Breast epithelium (tissue), 4 donors: ENCODE measurements at regions not wholly inside any gene's neighbourhood (a gene's known extent, or its start where the extent isn't known, plus 50 kb on each side); places are given as distances from the start of the nearest gene placed in this dataset.

ENCODE experiments used
- DNase-seq, 2 donors: peaks; one replicate each; pipeline ENCODE4 v3.0.0-alpha.2; 2019; ENCODE audit warnings: low spot score in 2 of 2
- H3K27ac ChIP-seq, 2 donors: fragments of 200-600 bp; sonication (generic) in 1 of 2; one replicate each; pipeline ENCODE4 v1.5.1; 2016 to 2019; ENCODE audit warnings: mild to moderate bottlenecking in 1 of 2
- H3K27me3 ChIP-seq, 2 donors: fragments of 200-600 bp; sonication (generic) in 1 of 2; one replicate each; pipeline versions ENCODE4 v1.5.1 to v1.6.0; 2017 to 2019; ENCODE audit warnings: control low read depth in 1 of 2, mild to moderate bottlenecking in 1 of 2
- H3K36me3 ChIP-seq: fragments of 200-600 bp; one replicate; pipeline ENCODE4 v1.5.1; 2019
- H3K4me1 ChIP-seq, 2 donors: fragments of 200-600 bp; sonication (generic); one replicate each; pipeline ENCODE4 v1.5.1; 2016 to 2019; ENCODE audit warnings: control low read depth in 1 of 2
- H3K4me3 ChIP-seq, 3 donors: fragments of 200-600 bp; sonication (generic); 1 replicate in 2 of 3; 2 replicates in 1 of 3; pipeline ENCODE4 v1.5.1; 2016 to 2019; ENCODE audit warnings: mild to moderate bottlenecking in 3 of 3, moderate library complexity in 2 of 3
- H3K9me3 ChIP-seq, 2 donors: fragments of 200-600 bp; sonication (generic) in 1 of 2; one replicate each; pipeline ENCODE4 v1.5.1; 2016 to 2019; ENCODE audit warnings: control low read depth in 1 of 2
- POLR2A ChIP-seq: fragments of 450-650 bp; IDR thresholded peaks from one replicate; pipeline ENCODE4 v1.6.1; 2016; ENCODE audit warnings: antibody characterized with exemption, mild to moderate bottlenecking, moderate library complexity
- POLR2AphosphoS5 ChIP-seq, 3 donors: sonication (generic); formaldehyde crosslinking; IDR thresholded peaks; one replicate each; pipeline ENCODE4 v1.6.1; 2017; ENCODE audit warnings: antibody characterized with exemption in 3 of 3
- intact Hi-C: fragments of 100-400 bp; cut with DNase I; formaldehyde crosslinking; loops from one replicate; pipeline ENCODE4 v1.15.1; 2023; ENCODE audit warnings: low total_unique reads
- TF ChIP-seq, protein P1 (sequence below), 3 donors: fragments of 450-650 bp; IDR thresholded peaks; one replicate each; pipeline ENCODE4 v1.5.1; 2016 to 2017; ENCODE audit warnings: antibody characterized with exemption in 3 of 3, mild to moderate bottlenecking in 3 of 3, moderate library complexity in 3 of 3

DNA sequence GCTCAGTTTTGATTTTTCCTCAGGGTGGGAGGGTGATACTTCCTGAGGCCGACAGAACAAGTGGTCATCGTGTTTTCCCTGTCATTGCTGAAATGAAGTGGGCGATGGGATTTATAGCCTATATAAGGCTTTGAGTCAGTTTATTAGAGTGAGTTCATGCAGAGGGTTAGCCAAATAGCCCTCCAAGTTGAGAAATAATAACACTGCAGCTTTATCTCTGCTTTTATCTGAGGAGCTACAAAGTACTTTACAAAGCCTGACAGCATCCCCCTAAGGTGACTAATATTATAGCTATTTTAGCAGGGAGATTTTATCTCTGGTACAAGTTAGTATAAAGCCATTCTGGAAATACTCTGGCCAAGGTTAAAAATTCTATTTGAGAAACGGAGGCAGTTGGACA lies 389.6 kb downstream of the MFSD1 start:
- H3K36me3 ChIP-seq: no peaks in the 10 kb centered on the region
- DNase-seq: no peak
- intact Hi-C loops: no loop called here
- TF ChIP-seq POLR2AphosphoS5 (IDR thresholded peaks at IDR 0.05) (no peak), POLR2A (no peak)
- TF ChIP-seq, protein P1, sequence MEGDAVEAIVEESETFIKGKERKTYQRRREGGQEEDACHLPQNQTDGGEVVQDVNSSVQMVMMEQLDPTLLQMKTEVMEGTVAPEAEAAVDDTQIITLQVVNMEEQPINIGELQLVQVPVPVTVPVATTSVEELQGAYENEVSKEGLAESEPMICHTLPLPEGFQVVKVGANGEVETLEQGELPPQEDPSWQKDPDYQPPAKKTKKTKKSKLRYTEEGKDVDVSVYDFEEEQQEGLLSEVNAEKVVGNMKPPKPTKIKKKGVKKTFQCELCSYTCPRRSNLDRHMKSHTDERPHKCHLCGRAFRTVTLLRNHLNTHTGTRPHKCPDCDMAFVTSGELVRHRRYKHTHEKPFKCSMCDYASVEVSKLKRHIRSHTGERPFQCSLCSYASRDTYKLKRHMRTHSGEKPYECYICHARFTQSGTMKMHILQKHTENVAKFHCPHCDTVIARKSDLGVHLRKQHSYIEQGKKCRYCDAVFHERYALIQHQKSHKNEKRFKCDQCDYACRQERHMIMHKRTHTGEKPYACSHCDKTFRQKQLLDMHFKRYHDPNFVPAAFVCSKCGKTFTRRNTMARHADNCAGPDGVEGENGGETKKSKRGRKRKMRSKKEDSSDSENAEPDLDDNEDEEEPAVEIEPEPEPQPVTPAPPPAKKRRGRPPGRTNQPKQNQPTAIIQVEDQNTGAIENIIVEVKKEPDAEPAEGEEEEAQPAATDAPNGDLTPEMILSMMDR (IDR thresholded peaks at IDR 0.05): no peak
- H3K4me3 ChIP-seq: no peak overlapping the region
- no peaks in the 10 kb centered on the region for H3K9me3 ChIP-seq
- no peaks in the 10 kb centered on the region for H3K27me3 ChIP-seq
- no peak overlapping the region for H3K27ac ChIP-seq
- no peaks in the 10 kb centered on the region for H3K4me1 ChIP-seq

DNA sequence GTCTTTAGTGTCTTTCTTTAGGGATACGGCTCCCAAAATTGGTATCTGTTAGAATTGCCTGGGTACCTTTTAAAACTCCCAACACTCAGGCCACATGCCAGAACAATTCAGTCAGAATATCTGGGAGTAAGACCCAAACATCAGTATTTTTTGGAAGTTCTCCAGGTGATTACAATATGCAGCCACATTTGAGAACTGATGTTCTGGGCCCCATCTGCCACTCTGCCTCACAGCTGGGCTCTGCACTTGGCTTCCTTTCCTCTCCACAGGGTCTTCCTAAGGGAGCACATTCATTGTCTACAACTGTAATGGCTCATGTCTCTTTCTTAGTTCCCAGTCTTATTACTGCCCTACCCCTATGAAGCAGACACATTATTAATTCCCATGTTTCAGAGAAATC lies 394.5 kb downstream of the MFSD1 start:
- no peaks in the 10 kb centered on the region for H3K4me1 ChIP-seq
- intact Hi-C loops: no loop called here
- no peak overlapping the region for H3K4me3 ChIP-seq
- no peak overlapping the region for H3K27ac ChIP-seq
- no peaks in the 10 kb centered on the region for H3K27me3 ChIP-seq
- H3K36me3 ChIP-seq: no peaks in the 10 kb centered on the region
- peaks cover 0 to 5% of the 10 kb centered on the region in 2 donors for H3K9me3 ChIP-seq
- no peak for TF ChIP-seq POLR2A
- TF ChIP-seq POLR2AphosphoS5 (IDR thresholded peaks at IDR 0.05): no peak
- TF ChIP-seq, protein P1 (IDR thresholded peaks at IDR 0.05): no peak
- no peak for DNase-seq

DNA sequence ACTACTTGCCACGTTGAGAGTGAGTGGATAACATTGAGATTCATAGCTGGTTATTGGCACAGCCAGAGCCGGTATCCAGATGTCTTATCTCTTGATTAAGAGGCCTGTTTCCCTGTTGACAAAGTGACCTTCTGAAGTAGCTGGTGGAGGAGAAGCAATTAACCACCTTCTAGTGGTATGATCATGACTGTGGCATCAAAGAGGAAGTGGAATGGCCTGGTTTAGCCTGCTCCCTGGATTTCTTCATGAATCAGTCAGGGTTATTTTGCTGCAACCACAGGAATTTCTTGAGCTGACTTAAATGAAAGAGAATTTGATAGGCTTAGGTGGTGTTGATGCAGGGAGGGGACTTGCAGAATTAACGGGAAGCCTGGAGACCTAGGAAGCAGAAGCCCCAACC lies 398.3 kb downstream of the MFSD1 start:
- H3K27me3 ChIP-seq: no peaks in the 10 kb centered on the region
- no peak for TF ChIP-seq POLR2AphosphoS5 (IDR thresholded peaks at IDR 0.05)
- no peak for TF ChIP-seq POLR2A
- TF ChIP-seq, protein P1 (IDR thresholded peaks at IDR 0.05): no peak
- H3K4me3 ChIP-seq: no peak overlapping the region
- intact Hi-C loops: no loop called here
- H3K9me3 ChIP-seq: peaks cover 0 to 5% of the 10 kb centered on the region in 2 donors
- H3K36me3 ChIP-seq: no peaks in the 10 kb centered on the region
- H3K27ac ChIP-seq: no peak overlapping the region
- no peak for DNase-seq
- no peaks in the 10 kb centered on the region for H3K4me1 ChIP-seq

DNA sequence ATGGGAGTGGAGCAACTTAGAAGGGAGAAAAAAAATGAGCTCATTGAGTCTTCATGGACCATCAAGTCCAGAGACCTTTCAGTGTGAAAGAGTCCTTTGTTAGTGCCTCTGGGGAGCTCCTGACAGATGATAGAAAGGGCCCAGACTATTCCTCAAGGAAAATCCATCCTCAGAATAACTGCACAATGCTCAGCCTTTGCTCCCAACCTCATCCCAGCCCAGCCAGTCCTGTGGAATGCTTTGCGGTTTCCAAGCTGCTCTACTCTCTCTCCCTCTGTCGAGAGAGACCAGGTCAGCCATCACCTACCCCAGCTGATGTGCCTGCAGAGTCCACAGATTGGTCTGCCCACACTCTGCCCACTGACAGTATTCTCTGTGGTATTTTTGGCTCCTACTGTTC lies 406.2 kb downstream of the MFSD1 start:
- TF ChIP-seq POLR2AphosphoS5 (IDR thresholded peaks at IDR 0.05) (no peak), POLR2A (no peak)
- TF ChIP-seq, protein P1 (IDR thresholded peaks at IDR 0.05): no peak
- Histone ChIP-seq H3K9me3 (no peaks in the 10 kb centered on the region), H3K27ac (no peak overlapping the region)

DNA sequence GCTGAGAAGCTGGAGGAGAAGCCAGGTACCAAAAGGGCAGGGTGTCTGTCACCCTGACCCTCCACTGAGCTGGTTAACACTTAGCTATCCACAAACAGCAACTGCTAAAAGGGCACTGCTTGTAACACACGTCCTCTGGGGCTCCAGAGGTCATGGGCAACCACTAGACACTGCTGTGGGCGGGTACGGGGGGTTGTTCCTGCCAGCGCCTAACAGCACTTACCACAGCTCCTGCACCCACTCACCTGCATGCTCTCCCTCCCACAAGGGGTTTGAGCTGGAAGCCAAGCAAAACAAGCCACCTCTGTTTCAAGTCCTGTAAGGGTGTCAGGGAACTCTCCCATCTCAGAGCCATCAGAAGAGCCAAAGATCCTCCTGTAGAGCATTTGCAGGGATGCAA lies 407.6 kb downstream of the MFSD1 start:
- Histone ChIP-seq H3K27me3 (no peaks in the 10 kb centered on the region), H3K36me3 (no peaks in the 10 kb centered on the region), H3K4me1 (no peaks in the 10 kb centered on the region), H3K4me3 (no peak overlapping the region), H3K27ac (no peak overlapping the region), H3K9me3 (no peaks in the 10 kb centered on the region)
- intact Hi-C loops: no loop called here
- DNase-seq: no peak
- TF ChIP-seq POLR2A: no peak
- TF ChIP-seq, protein P1 (IDR thresholded peaks at IDR 0.05): no peak
- TF ChIP-seq POLR2AphosphoS5 (IDR thresholded peaks at IDR 0.05): no peak

More for the DNA sequence above, 406.2 kb downstream of the MFSD1 start:
- Histone ChIP-seq H3K36me3 (no peaks in the 10 kb centered on the region), H3K4me1 (no peaks in the 10 kb centered on the region), H3K27me3 (no peaks in the 10 kb centered on the region), H3K4me3 (no peak overlapping the region)
- intact Hi-C loops: no loop called here
- DNase-seq: no peak
